Epithelial cell of esophagus (primary cell): ENCODE measurements at regions not wholly inside any gene's neighbourhood (a gene's known extent, or its start where the extent isn't known, plus 50 kb on each side); places are given as distances from the start of the nearest gene placed in this dataset.

Experiments used
- DNase-seq: peaks from one replicate; pipeline ENCODE4 v3.0.0; 2010; ENCODE audit warnings: low read depth
- H3K4me3 ChIP-seq: 2 replicates; pipeline ENCODE4 v1.5.1; 2011; ENCODE audit warnings: mild to moderate bottlenecking, low read length, control low read depth
- CTCF ChIP-seq: IDR thresholded peaks from 2 replicates; pipeline ENCODE4 v1.5.1; 2011; ENCODE audit warnings: low read depth, mild to moderate bottlenecking, low read length, control low read depth, inconsistent platforms; ENCODE audit not compliant: insufficient read depth; ENCODE audit errors: missing control alignments

- H3K4me3 ChIP-seq, result no peak overlapping the region
- no peak for TF ChIP-seq CTCF
- no peak for DNase-seq
Measured at GRCh38 chr18:75582406-75582821, 154.9 kb upstream of the SMIM21 start.

- DNase-seq, result no peak
- TF ChIP-seq CTCF, result no peak
- H3K4me3 ChIP-seq, result no peak overlapping the region
Measured at GRCh38 chr18:75581336-75582131, 154.0 kb upstream of the SMIM21 start.

- no peak overlapping the region for H3K4me3 ChIP-seq
- TF ChIP-seq CTCF, result no peak
- no peak for DNase-seq
Measured at GRCh38 chr18:75574187-75574586, 146.7 kb upstream of the SMIM21 start.

GRCh38 chr18:75563150-75563549 lies 135.6 kb upstream of the SMIM21 start:
- TF ChIP-seq CTCF, result no peak
- H3K4me3 ChIP-seq, result no peak overlapping the region
- no peak for DNase-seq

GRCh38 chr18:75562216-75562615 lies 134.7 kb upstream of the SMIM21 start:
- TF ChIP-seq CTCF, result no peak

GRCh38 chr18:75558790-75559189 lies 131.3 kb upstream of the SMIM21 start:
- no peak for DNase-seq
- no peak for TF ChIP-seq CTCF
- no peak overlapping the region for H3K4me3 ChIP-seq

More at GRCh38 chr18:75562216-75562615, 134.7 kb upstream of the SMIM21 start:
- H3K4me3 ChIP-seq, result no peak overlapping the region
- no peak for DNase-seq

- DNase-seq, result no peak
- no peak overlapping the region for H3K4me3 ChIP-seq
- no peak for TF ChIP-seq CTCF
Measured at GRCh38 chr18:75556841-75557240, 129.3 kb upstream of the SMIM21 start.
